ENCODE measurements at regions not wholly inside any gene's neighbourhood (a gene's known extent, or its start where the extent isn't known, plus 50 kb on each side); places are given as distances from the start of the nearest gene placed in this dataset.

DNA sequence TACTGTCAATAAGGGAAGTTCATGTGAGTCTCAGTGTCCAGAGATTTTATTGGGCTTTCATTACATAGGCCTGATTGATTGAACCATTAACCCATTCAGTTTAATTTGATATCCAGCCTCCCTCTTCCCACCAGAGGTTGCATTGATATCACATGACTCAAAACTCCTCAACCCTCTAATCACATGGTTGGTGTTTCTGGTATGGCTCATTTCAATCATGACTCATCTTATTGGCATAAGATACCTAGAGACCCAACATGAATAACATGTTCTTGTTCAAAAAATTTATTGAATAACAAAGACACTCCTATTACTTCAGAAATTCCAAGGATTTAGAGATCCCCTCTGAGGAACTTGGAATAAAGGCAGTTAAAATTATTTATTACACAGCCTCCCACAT, 982.2 kb downstream of the TLE1 start:
- no peak overlapping the region for H3K4me3 ChIP-seq (ENCODE audit: low read depth in 2 of 2, low read length in 2 of 2)
- H3K36me3 ChIP-seq (ENCODE audit: control insufficient read depth, insufficient read depth, low read length): no peaks in the 10 kb centered on the region
- ChIA-PET CTCF (no interaction called here), POLR2A (no interaction called here)
- in situ Hi-C loops (cut with HindIII; ENCODE audit: low pct_unique_long_range_greater_than_20kb, low sequenced_read_pairs): no loop called here
- no TSS peak for BruUV-seq (replicated peaks)
- ATAC-seq: no peak
- no peak overlapping the region for H3K27ac ChIP-seq (ENCODE audit: low read length)
- no peaks in the 10 kb centered on the region for H3K9me3 ChIP-seq (ENCODE audit: control insufficient read depth, insufficient read depth, low read depth, low read length)
- intact Hi-C loops (cut with micrococcal nuclease; ENCODE audit: unreplicated experiment): no loop called here
- H3K27me3 ChIP-seq (ENCODE audit: control insufficient read depth, insufficient read depth, low read length): no peaks in the 10 kb centered on the region
- no peak for DNase-seq (ENCODE audit: low read depth, low spot score)
- no peaks in the 10 kb centered on the region for H3K4me1 ChIP-seq (ENCODE audit: control insufficient read depth, insufficient read depth, low read length)
- TF ChIP-seq SIN3A (IDR thresholded peaks at IDR 0.05; ENCODE audit: borderline replicate concordance, insufficient read depth, low read depth, low read length): no peak
- TF ChIP-seq POLR2AphosphoS5 (IDR thresholded peaks at IDR 0.05; ENCODE audit: low read depth, low read length): no peak
- TF ChIP-seq TCF7L2 (IDR thresholded peaks at IDR 0.05; ENCODE audit: low read depth, low read length): no peak
- TF ChIP-seq, protein P1, sequence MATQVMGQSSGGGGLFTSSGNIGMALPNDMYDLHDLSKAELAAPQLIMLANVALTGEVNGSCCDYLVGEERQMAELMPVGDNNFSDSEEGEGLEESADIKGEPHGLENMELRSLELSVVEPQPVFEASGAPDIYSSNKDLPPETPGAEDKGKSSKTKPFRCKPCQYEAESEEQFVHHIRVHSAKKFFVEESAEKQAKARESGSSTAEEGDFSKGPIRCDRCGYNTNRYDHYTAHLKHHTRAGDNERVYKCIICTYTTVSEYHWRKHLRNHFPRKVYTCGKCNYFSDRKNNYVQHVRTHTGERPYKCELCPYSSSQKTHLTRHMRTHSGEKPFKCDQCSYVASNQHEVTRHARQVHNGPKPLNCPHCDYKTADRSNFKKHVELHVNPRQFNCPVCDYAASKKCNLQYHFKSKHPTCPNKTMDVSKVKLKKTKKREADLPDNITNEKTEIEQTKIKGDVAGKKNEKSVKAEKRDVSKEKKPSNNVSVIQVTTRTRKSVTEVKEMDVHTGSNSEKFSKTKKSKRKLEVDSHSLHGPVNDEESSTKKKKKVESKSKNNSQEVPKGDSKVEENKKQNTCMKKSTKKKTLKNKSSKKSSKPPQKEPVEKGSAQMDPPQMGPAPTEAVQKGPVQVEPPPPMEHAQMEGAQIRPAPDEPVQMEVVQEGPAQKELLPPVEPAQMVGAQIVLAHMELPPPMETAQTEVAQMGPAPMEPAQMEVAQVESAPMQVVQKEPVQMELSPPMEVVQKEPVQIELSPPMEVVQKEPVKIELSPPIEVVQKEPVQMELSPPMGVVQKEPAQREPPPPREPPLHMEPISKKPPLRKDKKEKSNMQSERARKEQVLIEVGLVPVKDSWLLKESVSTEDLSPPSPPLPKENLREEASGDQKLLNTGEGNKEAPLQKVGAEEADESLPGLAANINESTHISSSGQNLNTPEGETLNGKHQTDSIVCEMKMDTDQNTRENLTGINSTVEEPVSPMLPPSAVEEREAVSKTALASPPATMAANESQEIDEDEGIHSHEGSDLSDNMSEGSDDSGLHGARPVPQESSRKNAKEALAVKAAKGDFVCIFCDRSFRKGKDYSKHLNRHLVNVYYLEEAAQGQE (IDR thresholded peaks at IDR 0.05; ENCODE audit: insufficient read depth in 1 of 2, low read depth in 2 of 2, low read length in 1 of 2): no peak
- TF ChIP-seq, protein P2, sequence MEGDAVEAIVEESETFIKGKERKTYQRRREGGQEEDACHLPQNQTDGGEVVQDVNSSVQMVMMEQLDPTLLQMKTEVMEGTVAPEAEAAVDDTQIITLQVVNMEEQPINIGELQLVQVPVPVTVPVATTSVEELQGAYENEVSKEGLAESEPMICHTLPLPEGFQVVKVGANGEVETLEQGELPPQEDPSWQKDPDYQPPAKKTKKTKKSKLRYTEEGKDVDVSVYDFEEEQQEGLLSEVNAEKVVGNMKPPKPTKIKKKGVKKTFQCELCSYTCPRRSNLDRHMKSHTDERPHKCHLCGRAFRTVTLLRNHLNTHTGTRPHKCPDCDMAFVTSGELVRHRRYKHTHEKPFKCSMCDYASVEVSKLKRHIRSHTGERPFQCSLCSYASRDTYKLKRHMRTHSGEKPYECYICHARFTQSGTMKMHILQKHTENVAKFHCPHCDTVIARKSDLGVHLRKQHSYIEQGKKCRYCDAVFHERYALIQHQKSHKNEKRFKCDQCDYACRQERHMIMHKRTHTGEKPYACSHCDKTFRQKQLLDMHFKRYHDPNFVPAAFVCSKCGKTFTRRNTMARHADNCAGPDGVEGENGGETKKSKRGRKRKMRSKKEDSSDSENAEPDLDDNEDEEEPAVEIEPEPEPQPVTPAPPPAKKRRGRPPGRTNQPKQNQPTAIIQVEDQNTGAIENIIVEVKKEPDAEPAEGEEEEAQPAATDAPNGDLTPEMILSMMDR (IDR thresholded peaks at IDR 0.05): no peak

DNA sequence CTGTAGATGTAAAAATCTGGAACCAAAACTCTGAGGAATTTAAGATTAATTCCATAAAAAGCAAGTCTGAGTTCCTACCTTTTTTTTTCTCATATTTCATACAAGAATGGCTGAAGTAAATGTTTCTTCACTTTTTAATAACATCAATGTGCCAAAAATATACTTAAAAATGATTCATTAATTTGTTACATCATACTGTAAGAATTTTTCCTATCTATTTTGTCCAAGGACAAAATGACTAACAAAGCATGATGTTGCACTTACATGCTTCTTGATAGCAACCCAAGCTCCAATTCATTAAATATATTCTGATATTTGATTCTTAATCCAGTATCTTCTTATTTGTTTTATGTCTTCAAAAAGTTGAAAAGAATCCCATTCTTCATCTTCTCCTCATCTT, 988.3 kb downstream of the TLE1 start:
- H3K27me3 ChIP-seq (ENCODE audit: control insufficient read depth, insufficient read depth, low read length): no peaks in the 10 kb centered on the region
- ATAC-seq (no peak), DNase-seq (ENCODE audit: low read depth, low spot score) (no peak)
- POLR2A ChIA-PET: no interaction called here
- no peaks in the 10 kb centered on the region for H3K36me3 ChIP-seq (ENCODE audit: control insufficient read depth, insufficient read depth, low read length)
- H3K4me1 ChIP-seq (ENCODE audit: control insufficient read depth, insufficient read depth, low read length): no peaks in the 10 kb centered on the region
- no peak overlapping the region for H3K4me3 ChIP-seq (ENCODE audit: low read depth in 2 of 2, low read length in 2 of 2)
- no peak overlapping the region for H3K27ac ChIP-seq (ENCODE audit: low read length)
- CTCF ChIA-PET: no interaction called here
- no peak for TF ChIP-seq POLR2AphosphoS5 (IDR thresholded peaks at IDR 0.05; ENCODE audit: low read depth, low read length)
- TF ChIP-seq, protein P1 (IDR thresholded peaks at IDR 0.05; ENCODE audit: insufficient read depth in 1 of 2, low read depth in 2 of 2, low read length in 1 of 2): no peak
- no peak for TF ChIP-seq TCF7L2 (IDR thresholded peaks at IDR 0.05; ENCODE audit: low read depth, low read length)
- no peak for TF ChIP-seq SIN3A (IDR thresholded peaks at IDR 0.05; ENCODE audit: borderline replicate concordance, insufficient read depth, low read depth, low read length)
- TF ChIP-seq, protein P2 (IDR thresholded peaks at IDR 0.05): no peak
- intact Hi-C loops (cut with micrococcal nuclease; ENCODE audit: unreplicated experiment) (no loop called here), in situ Hi-C loops (cut with HindIII; ENCODE audit: low pct_unique_long_range_greater_than_20kb, low sequenced_read_pairs) (no loop called here)
- BruUV-seq (replicated peaks): no TSS peak
- H3K9me3 ChIP-seq (ENCODE audit: control insufficient read depth, insufficient read depth, low read depth, low read length): no peaks in the 10 kb centered on the region

Data from Panc1 (cell line).